NCI-H345 treated with DMSO at 0.1 percent for 48 hours (cell line): ENCODE measurements at regions not wholly inside any gene's neighbourhood (a gene's known extent, or its start where the extent isn't known, plus 50 kb on each side); places are given as distances from the start of the nearest gene placed in this dataset.
"Not testable (repeated sequence)": the region's sequence is repeated elsewhere in the genome, so short reads cannot be mapped to it uniquely, and the experiment has no call there.

Experiments used
- DNase-seq: peaks from one replicate; lab custom pipeline; 2025; ENCODE audit not compliant: unreplicated experiment; lab: John Stamatoyannopoulos, UW

DNA sequence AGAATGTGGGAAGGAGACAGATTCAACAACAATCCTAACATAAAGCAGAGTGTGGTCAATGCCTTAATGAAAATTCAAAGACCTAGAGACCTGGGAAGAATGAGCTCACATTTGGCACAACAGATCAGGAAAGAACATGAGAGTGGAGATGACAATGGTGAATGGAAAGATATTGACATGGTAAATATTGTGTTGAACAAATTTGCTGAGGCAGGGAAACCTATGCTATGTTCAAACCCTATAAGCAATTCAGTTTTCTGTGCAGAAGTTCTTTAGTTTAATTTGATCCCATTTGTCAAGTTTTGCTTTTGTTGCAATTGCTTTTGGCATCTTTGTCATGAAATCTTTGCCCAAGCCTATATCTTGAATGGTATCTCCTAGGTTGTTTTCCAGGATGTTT is 199.4 kb upstream of the LRRTM4 start:
- no peak for DNase-seq

- DNase-seq = no peak
Measured at GRCh38 chr2:77725045-77725444, 202.9 kb upstream of the LRRTM4 start.

- DNase-seq = not testable (repeated sequence)
Measured at GRCh38 chr2:77734662-77735340, 212.6 kb upstream of the LRRTM4 start.

- no peak for DNase-seq
Measured at GRCh38 chr2:77737236-77737635, 215.1 kb upstream of the LRRTM4 start.

GRCh38 chr2:77746780-77747179 is 224.6 kb upstream of the LRRTM4 start:
- DNase-seq = no peak

DNA sequence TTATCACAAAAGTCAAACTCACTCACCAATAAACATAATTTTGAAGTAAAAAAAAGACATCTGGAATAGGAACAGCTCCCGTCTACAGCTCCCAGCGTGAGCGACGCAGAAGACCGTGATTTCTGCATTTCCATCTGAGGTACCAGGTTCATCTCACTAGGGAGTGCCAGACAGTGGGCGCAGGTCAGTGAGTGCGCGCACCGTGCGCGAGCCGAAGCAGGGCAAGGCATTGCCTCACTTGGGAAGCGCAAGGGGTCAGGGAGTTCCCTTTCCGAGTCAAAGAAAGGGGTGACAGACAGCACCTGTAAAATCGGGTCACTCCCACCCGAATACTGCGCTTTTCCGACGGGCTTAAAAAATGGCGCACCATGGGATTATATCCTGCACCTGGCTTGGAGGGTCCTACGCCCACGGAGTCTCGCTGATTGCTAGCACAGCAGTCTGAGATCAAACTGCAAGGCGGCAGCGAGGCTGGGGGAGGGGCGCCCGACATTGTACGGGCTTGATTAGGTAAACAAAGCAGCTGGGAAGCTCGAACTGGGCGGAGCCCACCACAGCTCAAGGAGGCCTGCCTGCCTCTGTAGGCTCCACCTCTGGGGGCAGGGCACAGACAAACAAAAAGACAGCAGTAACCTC is 231.7 kb upstream of the LRRTM4 start:
- DNase-seq = not testable (repeated sequence)

- no peak for DNase-seq
Measured at GRCh38 chr2:77767388-77768076, 245.4 kb upstream of the LRRTM4 start.

GRCh38 chr2:77768508-77768907 is 246.3 kb upstream of the LRRTM4 start:
- no peak for DNase-seq

DNA sequence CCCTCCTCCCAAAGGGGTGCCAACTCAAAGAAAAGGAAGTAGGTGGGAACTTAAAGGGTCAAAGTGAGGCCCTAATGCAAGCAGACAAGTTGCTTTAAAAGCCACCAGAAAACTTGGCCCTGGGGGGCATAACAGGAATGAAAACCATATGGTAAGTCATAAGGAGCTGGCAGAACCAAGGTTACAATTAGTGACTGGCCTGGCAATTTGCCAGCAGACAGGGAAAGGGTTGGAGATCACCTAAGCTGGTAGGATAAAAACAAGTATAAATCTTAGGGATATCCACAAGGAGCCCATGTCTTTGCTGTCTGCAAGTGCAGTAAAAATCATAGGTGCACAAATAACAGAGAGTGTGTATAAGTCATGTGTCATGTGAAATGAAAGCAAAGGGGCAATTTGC is 256.7 kb upstream of the LRRTM4 start:
- no peak for DNase-seq

DNA sequence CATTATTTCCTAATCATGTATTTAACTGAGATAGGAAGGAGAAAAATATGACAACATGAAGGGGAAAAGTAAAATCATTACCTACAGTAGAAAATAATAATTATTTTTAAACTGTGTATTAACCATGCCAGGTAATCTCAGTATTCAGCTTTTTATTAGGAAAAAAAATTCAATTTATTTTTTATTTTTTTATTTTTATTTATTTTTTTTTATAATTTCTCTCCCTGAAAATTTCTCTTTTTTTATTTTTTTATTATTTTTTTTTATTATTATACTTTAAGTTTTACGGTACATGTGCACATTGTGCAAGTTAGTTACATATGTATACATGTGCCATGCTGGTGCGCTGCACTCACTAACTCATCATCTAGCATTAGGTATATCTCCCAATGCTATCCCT is 271.3 kb upstream of the LRRTM4 start:
- DNase-seq = not testable (repeated sequence)

DNA sequence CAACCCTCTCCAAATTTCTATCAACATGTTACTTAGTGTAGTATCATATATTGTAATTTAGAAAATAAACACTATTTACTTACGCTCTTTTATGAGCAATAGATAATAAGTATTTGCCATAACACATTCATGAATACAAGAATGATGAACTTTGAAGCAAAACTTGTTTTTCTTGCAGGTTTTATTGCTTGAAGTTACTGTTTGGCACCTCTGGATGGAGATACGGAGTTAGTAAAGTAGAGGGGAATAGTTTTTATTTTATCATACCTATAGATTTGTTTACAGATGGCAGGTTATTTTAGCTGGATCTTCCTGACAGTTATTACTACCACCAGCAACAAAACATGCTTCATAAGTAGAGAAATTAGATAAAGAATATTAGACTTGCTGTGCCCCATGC is 274.2 kb upstream of the LRRTM4 start:
- no peak for DNase-seq

DNA sequence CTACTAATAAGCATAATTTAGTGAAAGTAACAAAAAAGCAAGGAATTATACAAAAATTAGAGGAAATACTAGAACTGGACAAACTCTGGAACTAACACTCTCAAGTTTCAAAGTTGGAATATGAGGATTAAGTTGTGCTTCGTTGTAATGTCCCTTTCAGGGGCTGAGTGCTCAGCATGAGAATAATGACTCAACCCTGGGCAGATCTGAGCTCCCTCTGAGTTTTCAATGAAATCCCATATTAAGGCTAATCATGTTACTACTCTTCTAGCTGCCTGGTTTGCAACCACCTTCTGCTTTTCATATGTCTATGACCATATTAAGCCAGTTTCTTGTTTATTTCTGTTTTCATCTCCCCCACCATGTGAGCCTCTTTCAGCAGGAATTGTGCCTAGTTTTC is 274.9 kb upstream of the LRRTM4 start:
- no peak for DNase-seq

GRCh38 chr2:77800410-77800809 is 278.2 kb upstream of the LRRTM4 start:
- no peak for DNase-seq

- no peak for DNase-seq
Measured at GRCh38 chr2:77807531-77808215, 285.5 kb upstream of the LRRTM4 start.

- DNase-seq = no peak
Measured at GRCh38 chr2:77808599-77808998, 286.4 kb upstream of the LRRTM4 start.

DNA sequence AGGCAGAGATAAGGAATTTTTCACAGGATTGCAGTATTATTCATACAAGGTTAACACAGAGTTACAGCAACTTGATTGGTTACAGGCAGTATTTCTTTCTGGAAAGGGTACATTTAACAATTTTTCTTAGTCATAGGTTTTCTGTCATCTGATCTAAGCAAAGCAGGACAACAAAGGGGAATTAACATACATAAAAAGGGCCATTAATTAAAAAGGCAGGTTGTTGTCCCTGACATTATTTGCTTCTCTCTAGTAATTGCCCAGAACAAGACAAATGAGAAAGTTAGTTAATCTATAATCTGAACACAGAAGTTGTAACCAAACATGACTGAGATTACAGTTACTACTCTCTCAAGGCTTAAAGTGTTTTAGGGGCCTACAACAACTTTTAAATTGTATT is 291.4 kb upstream of the LRRTM4 start:
- DNase-seq = no peak

DNA sequence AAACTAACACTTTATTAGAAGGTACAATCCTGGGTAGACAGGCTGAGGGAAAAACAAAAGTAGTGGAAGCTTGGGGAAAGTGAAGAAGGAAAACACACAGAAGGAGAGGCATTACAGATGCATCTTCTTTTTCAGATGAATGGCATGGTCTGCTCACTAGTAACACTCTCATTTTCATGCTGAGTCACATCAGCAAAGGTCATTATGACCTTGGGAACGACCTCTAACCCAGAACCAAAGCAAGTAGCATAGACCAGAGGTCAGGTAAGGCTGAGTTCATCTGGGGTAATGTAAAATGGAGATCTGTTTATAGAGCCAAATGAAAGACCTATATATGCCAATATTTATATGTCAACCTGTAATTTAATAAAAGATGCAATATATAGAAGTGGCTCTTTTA is 294.4 kb upstream of the LRRTM4 start:
- DNase-seq = no peak

- DNase-seq = no peak
Measured at GRCh38 chr2:77818186-77818585, 296.0 kb upstream of the LRRTM4 start.

GRCh38 chr2:77823028-77823427 is 300.9 kb upstream of the LRRTM4 start:
- no peak for DNase-seq

DNA sequence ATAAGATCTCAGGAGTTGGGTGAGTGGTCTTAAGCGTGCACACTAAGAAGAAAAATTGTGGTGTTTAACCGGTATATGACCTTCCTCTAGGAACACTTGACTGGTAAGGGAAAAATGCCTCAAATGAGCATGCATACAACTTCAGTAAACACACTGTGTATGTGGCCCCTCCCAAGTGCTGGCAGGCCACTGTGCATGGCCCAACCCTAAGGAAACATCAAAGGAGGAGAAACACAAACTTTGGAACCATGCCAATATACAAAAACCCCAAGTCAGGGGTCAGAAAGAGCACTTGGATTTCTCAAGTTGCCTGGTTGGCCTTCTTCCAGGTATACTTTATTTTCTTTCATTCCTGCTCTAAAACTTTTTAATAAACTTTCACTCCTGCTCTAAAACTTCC is 308.9 kb upstream of the LRRTM4 start:
- no peak for DNase-seq

DNA sequence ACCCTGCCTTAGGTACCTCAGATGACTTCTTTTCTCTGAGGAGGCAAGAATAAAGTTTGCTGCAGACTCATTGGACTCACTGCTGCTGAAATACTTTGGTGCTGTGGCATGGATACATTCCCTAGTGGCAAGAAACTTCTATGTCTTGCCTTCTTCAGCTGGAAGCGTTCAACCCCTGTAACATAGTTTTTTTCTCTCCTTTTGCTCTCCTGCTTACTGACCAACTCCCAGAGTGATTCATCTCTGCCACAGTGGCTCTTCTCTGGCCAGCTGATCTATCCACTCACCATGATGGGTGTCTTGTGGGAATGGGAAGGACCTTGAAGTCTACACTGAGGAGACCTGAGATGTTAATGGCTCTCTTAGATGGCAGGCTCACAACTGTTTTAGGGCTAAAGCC is 309.3 kb upstream of the LRRTM4 start:
- no peak for DNase-seq

GRCh38 chr2:77831898-77832297 is 309.7 kb upstream of the LRRTM4 start:
- no peak for DNase-seq
